ENCODE measurements at regions not wholly inside any gene's neighbourhood (a gene's known extent, or its start where the extent isn't known, plus 50 kb on each side); places are given as distances from the start of the nearest gene placed in this dataset.

DNA sequence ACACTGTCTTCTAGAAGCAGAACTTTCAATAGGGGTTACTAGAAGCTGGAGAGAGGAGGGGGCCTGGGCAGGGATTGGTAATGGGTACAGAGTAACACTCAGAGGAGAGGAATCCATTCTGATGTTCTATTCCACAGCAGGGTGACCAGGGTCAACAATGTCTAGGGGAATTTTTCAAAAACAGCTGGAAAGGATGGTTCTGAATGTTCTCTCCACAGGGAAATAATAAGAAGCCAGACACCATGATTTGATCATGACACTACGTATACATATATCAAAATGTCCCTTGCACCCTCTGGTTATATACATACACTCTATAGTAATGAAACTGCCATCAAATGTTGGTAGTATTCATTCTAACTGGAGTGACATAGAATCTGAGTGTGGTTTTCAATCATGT lies 111.2 kb upstream of the TOP3B start:
- DNase-seq (ENCODE audit: low read depth in 2 of 2): no peak

- no peak for DNase-seq (ENCODE audit: low read depth in 2 of 2)
These were observed 110.4 kb upstream of the TOP3B start for GRCh38 chr22:22092974-22093373.

DNA sequence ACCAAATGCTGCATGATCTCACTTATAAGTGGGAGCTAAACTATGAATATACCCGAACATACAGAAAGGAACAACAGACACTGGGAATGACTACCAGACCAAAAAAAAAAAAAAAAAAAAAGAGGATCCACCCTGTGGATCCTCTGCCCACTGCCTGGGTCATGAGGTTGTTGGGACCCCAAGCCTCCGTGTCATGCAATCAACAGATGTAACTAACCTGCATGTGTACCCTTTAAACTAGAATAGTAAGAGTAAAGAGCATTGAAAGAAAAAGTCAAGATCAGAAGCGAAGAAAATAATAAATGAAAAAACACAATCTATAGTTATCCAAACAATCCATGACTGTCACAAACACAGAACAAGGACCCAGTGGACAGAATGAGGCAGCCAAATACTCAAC lies 109.5 kb upstream of the TOP3B start:
- no peak for DNase-seq (ENCODE audit: low read depth in 2 of 2)

DNA sequence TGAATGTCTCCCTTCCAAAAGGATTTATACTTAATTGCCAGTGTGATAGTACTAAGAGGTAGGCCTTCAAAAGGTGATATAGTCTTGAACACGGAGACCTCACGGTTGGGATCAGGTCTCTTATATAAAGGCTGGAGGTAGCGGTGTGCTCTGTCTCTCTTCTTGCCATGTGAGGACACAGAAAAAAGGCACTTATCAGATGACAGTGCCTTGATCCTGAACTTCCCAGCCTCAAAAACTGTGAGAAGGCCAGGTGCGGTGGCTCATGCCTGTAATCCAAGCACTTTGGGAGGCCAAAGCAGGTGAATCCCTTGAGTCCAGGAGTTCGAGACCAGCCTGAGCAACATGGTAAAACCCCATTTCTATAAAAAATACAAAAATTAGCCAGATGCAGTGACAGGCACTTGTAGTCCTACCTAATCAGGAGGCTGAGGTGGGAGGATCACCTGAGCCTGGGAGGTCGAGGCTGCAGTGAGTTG lies 108.9 kb upstream of the TOP3B start:
- DNase-seq (ENCODE audit: low read depth in 2 of 2): no peak

GRCh38 chr22:22090650-22091399 lies 108.2 kb upstream of the TOP3B start:
- no peak for DNase-seq (ENCODE audit: low read depth in 2 of 2)

GRCh38 chr22:22089459-22090308 lies 107.1 kb upstream of the TOP3B start:
- DNase-seq (ENCODE audit: low read depth in 2 of 2): no peak

DNA sequence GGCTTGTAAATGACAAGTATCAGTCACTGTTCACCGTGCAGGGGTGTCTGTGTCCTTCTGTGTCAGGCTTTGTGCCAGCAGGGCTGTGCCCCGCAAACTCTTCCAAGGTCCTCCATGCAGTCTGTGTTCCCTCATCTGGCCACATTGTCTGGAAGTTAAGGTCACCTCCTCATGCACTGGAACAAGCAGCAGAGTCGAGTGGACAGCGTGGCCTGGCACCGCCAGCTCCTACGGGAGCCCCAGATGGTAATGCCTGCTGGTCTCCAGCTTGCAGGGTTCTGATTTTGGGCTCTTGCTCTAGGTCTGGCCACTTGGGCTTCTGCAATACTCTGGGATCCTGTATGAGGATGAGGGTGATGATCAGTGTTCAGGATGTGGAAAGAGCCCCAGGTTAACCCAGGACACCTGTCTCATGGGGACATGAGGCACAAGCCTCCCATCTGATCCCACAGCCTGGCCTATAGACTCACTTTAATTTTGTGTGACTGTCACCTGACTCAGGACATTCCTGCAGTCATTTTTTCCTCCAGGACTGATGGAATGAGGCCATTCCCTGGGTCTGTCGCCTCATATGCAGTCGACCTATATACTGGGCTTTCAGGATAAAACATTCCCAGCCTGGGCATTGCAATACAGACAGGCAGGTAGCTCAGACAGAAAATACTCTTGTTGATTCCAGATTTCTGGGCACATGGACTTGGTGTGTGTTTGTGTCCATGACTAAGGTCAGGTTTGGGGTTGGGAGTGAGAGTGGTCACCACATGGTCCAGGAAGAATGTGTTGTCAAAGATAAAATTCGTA lies 106.3 kb upstream of the TOP3B start:
- DNase-seq (ENCODE audit: low read depth in 2 of 2): no peak

- DNase-seq (ENCODE audit: low read depth in 2 of 2): no peak
These were observed 105.5 kb upstream of the TOP3B start for GRCh38 chr22:22087854-22088657.

- DNase-seq (ENCODE audit: low read depth in 2 of 2): no peak
These were observed 104.0 kb upstream of the TOP3B start for GRCh38 chr22:22086501-22087158.

- DNase-seq (ENCODE audit: low read depth in 2 of 2): no peak
These were observed 103.3 kb upstream of the TOP3B start for GRCh38 chr22:22085702-22086500.

GRCh38 chr22:22084089-22084711 lies 101.6 kb upstream of the TOP3B start:
- DNase-seq (ENCODE audit: low read depth in 2 of 2): no peak

DNA sequence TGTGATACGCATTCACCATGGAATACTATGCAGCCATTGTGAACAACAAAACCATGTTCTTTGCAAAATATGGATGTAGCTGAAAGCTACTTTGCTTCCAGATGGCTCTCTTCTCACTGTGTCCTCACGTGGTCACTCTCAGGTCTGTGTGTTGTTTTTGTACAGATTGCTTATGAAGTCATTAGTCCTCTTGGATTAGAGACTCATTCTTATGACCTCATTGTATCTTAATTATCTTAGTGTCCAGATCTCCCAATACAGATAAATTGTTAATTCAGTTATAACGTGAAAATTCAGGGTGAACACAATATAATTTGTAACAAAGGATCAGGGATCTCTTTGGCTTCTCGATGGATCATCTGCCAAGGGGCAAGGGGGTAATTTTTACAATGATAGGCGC lies 100.4 kb upstream of the TOP3B start:
- no peak for DNase-seq (ENCODE audit: low read depth in 2 of 2)

DNA sequence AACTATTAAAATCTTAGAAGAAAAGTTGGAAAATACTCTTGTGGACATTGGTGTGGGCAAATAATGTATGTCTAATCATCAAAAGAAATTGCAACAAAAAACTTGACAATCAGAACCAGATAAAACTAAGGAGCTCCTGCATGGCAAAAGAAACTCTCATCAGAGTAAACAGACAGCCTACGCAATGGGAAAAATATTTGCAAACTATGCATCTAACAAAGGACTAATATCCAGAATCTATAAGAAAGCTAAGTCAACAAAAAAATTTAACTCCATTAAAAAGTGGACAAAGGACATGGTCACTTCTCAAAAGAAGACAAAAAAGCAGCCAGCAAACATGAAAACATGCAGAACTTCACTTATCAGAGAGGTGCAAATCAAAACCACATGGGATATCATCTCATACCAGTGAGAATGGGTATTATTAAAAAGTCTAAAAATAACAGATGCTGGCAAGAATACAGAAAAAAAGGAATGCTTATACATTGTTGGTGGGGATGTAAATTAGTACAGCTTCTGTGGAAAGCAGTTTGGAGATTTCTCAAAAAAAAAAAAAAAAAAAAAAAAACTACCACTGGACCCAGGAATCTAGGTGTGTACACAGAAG lies 99.7 kb upstream of the TOP3B start:
- no peak for DNase-seq (ENCODE audit: low read depth in 2 of 2)

DNA sequence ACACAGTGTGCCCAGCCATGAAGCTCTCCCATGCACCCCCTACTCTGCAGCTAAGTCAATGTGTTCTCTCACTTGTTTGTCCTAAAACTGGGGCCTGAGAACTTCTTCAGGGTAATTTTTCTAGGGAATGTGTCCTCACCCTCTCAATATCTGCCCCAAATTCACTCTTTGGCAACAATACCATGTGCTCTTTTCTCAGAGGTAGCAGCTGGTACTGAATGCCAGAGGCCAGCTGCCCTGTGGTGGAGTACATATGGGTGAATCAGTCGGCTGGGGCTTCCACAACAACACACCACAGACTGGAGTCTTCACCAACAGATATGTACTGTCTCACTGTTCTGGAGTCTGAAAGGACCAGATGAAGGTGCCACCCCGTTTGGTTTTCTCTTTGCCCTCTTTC lies 97.7 kb upstream of the TOP3B start:
- no peak for DNase-seq (ENCODE audit: low read depth in 2 of 2)

GRCh38 chr22:22079404-22080148 lies 97.0 kb upstream of the TOP3B start:
- DNase-seq (ENCODE audit: low read depth in 2 of 2): no peak

DNA sequence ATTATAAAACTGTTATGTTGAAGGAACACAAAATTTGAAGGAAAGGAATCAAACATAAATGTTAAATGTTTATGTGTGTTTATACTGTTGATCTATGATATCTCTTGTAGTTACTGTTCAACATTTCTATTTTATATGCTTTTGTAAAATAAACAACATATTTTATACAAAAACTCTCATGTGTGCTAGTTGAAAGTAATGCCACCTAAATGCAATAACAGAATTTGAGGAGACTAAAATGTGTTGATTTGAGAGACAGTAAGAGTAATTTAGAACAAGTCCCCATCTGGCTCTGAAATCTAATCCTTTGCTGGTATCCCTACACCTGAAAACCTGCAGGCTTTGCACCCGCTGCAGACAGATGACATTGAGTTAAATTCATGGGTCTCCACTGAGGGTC lies 95.7 kb upstream of the TOP3B start:
- no peak for DNase-seq (ENCODE audit: low read depth in 2 of 2)

- no peak for DNase-seq (ENCODE audit: low read depth in 2 of 2)
These were observed 94.5 kb upstream of the TOP3B start for GRCh38 chr22:22076932-22077703.

DNA sequence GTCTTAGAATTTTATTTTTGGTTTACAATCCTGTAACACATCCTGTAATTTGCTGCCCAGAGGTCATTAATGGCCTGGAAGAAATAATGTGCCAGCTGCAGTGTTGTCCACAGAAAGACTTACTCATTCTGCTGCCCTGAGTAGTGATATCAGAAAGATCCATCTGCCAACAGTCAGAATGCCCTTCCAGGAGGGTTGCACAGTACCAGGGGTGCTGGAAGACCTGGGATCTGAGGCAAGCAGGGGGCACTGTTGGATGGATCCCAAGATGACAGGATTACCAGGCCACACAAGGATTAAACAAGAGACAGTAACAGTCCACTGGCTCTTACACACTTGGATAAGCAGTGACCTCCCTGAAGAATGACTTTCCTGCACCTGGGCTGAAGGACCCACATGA lies 93.8 kb upstream of the TOP3B start:
- no peak for DNase-seq (ENCODE audit: low read depth in 2 of 2)

All from stimulated activated CD8-positive, alpha-beta memory T cell treated with anti-CD3 and anti-CD28 coated beads, Interleukin-2, amount 100 ng/mL, for 1 hour (primary cell).